ENCODE measurements at regions not wholly inside any gene's neighbourhood (a gene's known extent, or its start where the extent isn't known, plus 50 kb on each side); places are given as distances from the start of the nearest gene placed in this dataset.

- H3K9me3 ChIP-seq (replicated peaks; ENCODE audit: control insufficient read depth, insufficient read depth, low read length) = no peaks in the 10 kb centered on the region
- dilution Hi-C loops (cut with MboI; ENCODE audit: extremely low pct_ligation_motif_present, low sequenced_read_pairs) = no loop called here
Measured at GRCh38 chr2:129777146-129777545, 202.3 kb upstream of the RAB6C start.

More at GRCh38 chr2:129777146-129777545, 202.3 kb upstream of the RAB6C start:
- H3K4me2 ChIP-seq (ENCODE audit: insufficient read depth, low read length) = no peak overlapping the region
- intact Hi-C loops (cut with micrococcal nuclease) = no loop called here
- no peak overlapping the region for H2AFZ ChIP-seq (ENCODE audit: low read depth, low read length)
- CTCF ChIA-PET = no interaction called here
- no peaks in the 10 kb centered on the region for H3K9me1 ChIP-seq (replicated peaks; ENCODE audit: control insufficient read depth, extremely low read depth, insufficient read depth, low read length)
- no peak overlapping the region for H3K27ac ChIP-seq (ENCODE audit: insufficient read depth, low read depth, low read length)
- FAIRE-seq = no peak
- no peak overlapping the region for H3K9ac ChIP-seq (replicated peaks; ENCODE audit: extremely low read depth, insufficient read depth, low read length)
- BruUV-seq (replicated peaks) = no TSS peak
- no peak overlapping the region for H3K4me3 ChIP-seq (replicated peaks in 1 of 3; ENCODE audit: insufficient read depth in 1 of 3, low read depth in 1 of 3, low read length in 3 of 3)
- no peaks in the 10 kb centered on the region for H3K79me2 ChIP-seq (ENCODE audit: control insufficient read depth, insufficient read depth, low read length)
- POLR2A ChIA-PET = no interaction called here
- no peaks in the 10 kb centered on the region for H3K4me1 ChIP-seq (ENCODE audit: control insufficient read depth, extremely low read depth, insufficient read depth, low read length)
- DNase-seq (ENCODE audit: low read depth, low spot score) = no peak
- no peak for TF ChIP-seq POLR2AphosphoS5 (IDR thresholded peaks at IDR 0.05; ENCODE audit: insufficient read depth, low read depth, low read length)
- TF ChIP-seq FOS (IDR thresholded peaks at IDR 0.05; ENCODE audit: borderline replicate concordance, insufficient read depth, low read length) = no peak
- TF ChIP-seq POLR2A (IDR thresholded peaks at IDR 0.05; ENCODE audit: low read depth, low read length) = no peak
- TF ChIP-seq EZH2 (IDR thresholded peaks at IDR 0.05; ENCODE audit: borderline replicate concordance, low read depth, low read length, severe bottlenecking) = no peak
- no peak for TF ChIP-seq MAX (IDR thresholded peaks at IDR 0.05; ENCODE audit: insufficient read depth, insufficient read length)
- TF ChIP-seq, protein P1, sequence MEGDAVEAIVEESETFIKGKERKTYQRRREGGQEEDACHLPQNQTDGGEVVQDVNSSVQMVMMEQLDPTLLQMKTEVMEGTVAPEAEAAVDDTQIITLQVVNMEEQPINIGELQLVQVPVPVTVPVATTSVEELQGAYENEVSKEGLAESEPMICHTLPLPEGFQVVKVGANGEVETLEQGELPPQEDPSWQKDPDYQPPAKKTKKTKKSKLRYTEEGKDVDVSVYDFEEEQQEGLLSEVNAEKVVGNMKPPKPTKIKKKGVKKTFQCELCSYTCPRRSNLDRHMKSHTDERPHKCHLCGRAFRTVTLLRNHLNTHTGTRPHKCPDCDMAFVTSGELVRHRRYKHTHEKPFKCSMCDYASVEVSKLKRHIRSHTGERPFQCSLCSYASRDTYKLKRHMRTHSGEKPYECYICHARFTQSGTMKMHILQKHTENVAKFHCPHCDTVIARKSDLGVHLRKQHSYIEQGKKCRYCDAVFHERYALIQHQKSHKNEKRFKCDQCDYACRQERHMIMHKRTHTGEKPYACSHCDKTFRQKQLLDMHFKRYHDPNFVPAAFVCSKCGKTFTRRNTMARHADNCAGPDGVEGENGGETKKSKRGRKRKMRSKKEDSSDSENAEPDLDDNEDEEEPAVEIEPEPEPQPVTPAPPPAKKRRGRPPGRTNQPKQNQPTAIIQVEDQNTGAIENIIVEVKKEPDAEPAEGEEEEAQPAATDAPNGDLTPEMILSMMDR (IDR thresholded peaks at IDR 0.05; ENCODE audit: extremely low read depth in 1 of 2, insufficient read depth in 1 of 2, low read depth in 1 of 2, low read length in 2 of 2) = no peak
- no peak for TF ChIP-seq JUN (IDR thresholded peaks at IDR 0.05; ENCODE audit: borderline replicate concordance, insufficient read depth, insufficient read length, low read depth)
- TF ChIP-seq MYC (IDR thresholded peaks at IDR 0.05; ENCODE audit: low read depth, low read length) = no peak
- TF ChIP-seq GATA2 (IDR thresholded peaks at IDR 0.05; ENCODE audit: insufficient read depth, insufficient read length, low read depth, low read length) = no peak
- H3K36me3 ChIP-seq (ENCODE audit: control insufficient read depth in 2 of 2, extremely low read depth in 1 of 2, insufficient read depth in 2 of 2, low read length in 2 of 2) = no peaks in the 10 kb centered on the region
- H3K27me3 ChIP-seq (ENCODE audit: control insufficient read depth in 2 of 2, insufficient read depth in 2 of 2, low read length in 2 of 2) = no peaks in the 10 kb centered on the region
- H4K20me1 ChIP-seq (replicated peaks; ENCODE audit: control insufficient read depth, extremely low read depth, insufficient read depth, low read length) = no peaks in the 10 kb centered on the region
